ENCODE measurements at regions not wholly inside any gene's neighbourhood (a gene's known extent, or its start where the extent isn't known, plus 50 kb on each side); places are given as distances from the start of the nearest gene placed in this dataset.
"Not testable (repeated sequence)": the region's sequence is repeated elsewhere in the genome, so short reads cannot be mapped to it uniquely, and the experiment has no call there.

DNA sequence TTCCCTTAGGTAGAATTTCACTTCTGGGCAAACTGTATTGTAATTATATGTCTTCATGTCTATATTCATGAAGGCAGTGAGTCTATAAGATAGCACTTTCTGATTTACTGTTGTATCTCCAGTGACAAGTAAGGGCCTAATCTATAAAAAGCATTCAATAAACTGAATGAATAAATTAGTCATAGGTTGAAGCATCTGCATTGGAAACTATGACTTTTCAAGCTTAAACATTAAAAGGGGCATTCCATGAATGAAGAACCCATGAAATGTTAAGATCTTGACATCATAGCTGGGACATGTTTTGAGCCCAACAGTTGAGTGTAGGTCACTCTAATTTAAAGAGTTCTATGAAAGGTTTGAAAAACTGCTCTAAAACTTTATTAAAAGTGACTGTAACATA, 159.3 kb upstream of the LCORL start:
- DNase-seq (ENCODE audit: low read depth), result no peak
- no peak overlapping the region for H3K4me3 ChIP-seq (ENCODE audit: low read length)
- TF ChIP-seq, protein P1, sequence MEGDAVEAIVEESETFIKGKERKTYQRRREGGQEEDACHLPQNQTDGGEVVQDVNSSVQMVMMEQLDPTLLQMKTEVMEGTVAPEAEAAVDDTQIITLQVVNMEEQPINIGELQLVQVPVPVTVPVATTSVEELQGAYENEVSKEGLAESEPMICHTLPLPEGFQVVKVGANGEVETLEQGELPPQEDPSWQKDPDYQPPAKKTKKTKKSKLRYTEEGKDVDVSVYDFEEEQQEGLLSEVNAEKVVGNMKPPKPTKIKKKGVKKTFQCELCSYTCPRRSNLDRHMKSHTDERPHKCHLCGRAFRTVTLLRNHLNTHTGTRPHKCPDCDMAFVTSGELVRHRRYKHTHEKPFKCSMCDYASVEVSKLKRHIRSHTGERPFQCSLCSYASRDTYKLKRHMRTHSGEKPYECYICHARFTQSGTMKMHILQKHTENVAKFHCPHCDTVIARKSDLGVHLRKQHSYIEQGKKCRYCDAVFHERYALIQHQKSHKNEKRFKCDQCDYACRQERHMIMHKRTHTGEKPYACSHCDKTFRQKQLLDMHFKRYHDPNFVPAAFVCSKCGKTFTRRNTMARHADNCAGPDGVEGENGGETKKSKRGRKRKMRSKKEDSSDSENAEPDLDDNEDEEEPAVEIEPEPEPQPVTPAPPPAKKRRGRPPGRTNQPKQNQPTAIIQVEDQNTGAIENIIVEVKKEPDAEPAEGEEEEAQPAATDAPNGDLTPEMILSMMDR (IDR thresholded peaks at IDR 0.05; ENCODE audit: insufficient read depth, low read depth, low read length, missing control alignments), result no peak

DNA sequence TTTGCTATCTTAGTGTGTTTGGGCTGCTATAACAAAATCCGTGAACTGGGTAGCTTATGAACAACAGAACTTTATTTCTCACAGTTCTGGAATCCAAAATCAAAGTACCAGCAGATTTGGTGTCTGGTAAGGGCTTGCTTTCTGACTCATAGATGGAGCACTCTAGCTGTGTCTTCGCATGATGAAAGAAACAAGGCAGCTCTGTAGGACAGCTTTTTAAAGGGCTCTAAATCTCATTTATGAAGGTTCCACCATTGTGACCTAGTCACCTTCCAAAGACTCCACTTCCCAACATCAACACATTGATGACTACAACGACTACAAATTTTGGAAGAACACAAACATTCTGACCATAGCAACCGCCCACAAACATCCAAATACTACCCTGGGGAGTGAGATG, 158.6 kb upstream of the LCORL start:
- TF ChIP-seq, protein P1 (IDR thresholded peaks at IDR 0.05; ENCODE audit: insufficient read depth, low read depth, low read length, missing control alignments), result no peak

DNA sequence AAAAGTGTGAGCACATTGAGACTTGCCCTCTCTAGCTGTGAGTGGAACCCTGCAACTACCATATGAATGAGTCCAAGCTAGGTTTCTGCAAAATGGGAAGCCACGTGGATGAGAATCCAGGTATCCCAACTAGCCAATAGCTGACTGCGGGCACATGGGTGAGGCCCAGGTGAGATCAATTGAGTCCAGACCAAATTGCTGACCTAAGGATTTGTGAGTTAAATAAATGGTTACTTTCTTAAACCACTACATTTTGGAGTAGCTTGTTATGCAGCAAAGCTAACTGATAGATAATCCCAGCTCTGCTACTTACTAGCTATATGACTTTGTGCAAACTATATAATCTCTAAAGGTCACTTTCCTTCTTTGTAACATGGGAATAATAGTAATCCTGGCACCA, 150.3 kb upstream of the LCORL start:
- no peak for DNase-seq (ENCODE audit: low read depth)
- no peak overlapping the region for H3K4me3 ChIP-seq (ENCODE audit: low read length)
- TF ChIP-seq, protein P1 (IDR thresholded peaks at IDR 0.05; ENCODE audit: insufficient read depth, low read depth, low read length, missing control alignments), result no peak

More for the DNA sequence above, 158.6 kb upstream of the LCORL start:
- H3K4me3 ChIP-seq (ENCODE audit: low read length), result no peak overlapping the region
- no peak for DNase-seq (ENCODE audit: low read depth)

GRCh38 chr4:18167831-18168230, 146.3 kb upstream of the LCORL start:
- no peak for DNase-seq (ENCODE audit: low read depth)
- TF ChIP-seq, protein P1 (IDR thresholded peaks at IDR 0.05; ENCODE audit: insufficient read depth, low read depth, low read length, missing control alignments), result no peak
- no peak overlapping the region for H3K4me3 ChIP-seq (ENCODE audit: low read length)

DNA sequence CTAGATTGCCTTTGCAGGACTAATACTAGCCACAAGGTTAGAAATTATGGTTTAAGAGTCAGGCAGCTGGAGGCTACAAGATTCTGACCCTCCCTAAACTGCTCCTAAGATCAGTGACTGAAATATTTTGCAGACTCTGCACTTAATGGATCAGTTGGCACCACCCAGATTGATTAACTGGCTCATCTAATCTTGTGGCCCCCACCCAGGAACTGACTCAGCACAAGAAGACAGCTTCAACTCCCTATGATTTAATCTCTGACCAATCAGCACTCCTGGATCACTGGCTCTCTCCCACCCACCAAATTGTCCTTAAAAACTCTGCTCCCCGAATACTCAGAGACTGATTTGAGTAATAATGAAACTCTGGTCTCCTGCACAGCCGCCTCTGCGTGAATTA, 145.4 kb upstream of the LCORL start:
- TF ChIP-seq, protein P1 (IDR thresholded peaks at IDR 0.05; ENCODE audit: insufficient read depth, low read depth, low read length, missing control alignments), result no peak
- DNase-seq (ENCODE audit: low read depth), result no peak
- no peak overlapping the region for H3K4me3 ChIP-seq (ENCODE audit: low read length)

DNA sequence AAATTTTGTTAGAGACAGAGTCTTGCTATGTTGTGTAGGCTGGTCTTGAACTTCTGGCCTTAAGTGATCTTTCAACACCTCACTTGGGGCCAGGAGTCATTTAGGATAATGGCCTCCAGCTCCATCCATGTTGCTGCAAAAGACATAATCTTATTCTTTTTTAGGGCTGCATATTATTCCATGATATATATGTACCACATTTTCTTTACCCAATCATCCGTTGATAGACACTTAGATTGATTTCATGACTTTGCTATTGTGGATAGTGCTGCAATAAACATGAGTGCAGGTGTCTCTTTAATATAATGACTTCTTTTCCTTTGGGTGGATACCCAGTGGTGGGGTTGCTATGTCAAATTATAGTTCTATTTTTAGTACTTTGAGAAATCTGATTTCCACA, 140.9 kb upstream of the LCORL start:
- TF ChIP-seq, protein P1 (IDR thresholded peaks at IDR 0.05; ENCODE audit: insufficient read depth, low read depth, low read length, missing control alignments), result no peak
- no peak for DNase-seq (ENCODE audit: low read depth)
- H3K4me3 ChIP-seq (ENCODE audit: low read length), result no peak overlapping the region

GRCh38 chr4:18159117-18159912, 137.8 kb upstream of the LCORL start:
- DNase-seq (ENCODE audit: low read depth); H3K4me3 ChIP-seq (ENCODE audit: low read length): not testable (repeated sequence)
